SH-SY5Y (cell line): ENCODE measurements at regions not wholly inside any gene's neighbourhood (a gene's known extent, or its start where the extent isn't known, plus 50 kb on each side); places are given as distances from the start of the nearest gene placed in this dataset.

Experiments
- GATA2 ChIP-seq: IDR thresholded peaks from 2 replicates; pipeline ENCODE4 v1.6.1; 2011; ENCODE audit warnings: mild to moderate bottlenecking, low read depth, low read length
- GATA3 ChIP-seq: IDR thresholded peaks from 2 replicates; pipeline ENCODE4 v1.6.1; 2011; ENCODE audit warnings: low read depth, mild to moderate bottlenecking, low read length, moderate library complexity

DNA sequence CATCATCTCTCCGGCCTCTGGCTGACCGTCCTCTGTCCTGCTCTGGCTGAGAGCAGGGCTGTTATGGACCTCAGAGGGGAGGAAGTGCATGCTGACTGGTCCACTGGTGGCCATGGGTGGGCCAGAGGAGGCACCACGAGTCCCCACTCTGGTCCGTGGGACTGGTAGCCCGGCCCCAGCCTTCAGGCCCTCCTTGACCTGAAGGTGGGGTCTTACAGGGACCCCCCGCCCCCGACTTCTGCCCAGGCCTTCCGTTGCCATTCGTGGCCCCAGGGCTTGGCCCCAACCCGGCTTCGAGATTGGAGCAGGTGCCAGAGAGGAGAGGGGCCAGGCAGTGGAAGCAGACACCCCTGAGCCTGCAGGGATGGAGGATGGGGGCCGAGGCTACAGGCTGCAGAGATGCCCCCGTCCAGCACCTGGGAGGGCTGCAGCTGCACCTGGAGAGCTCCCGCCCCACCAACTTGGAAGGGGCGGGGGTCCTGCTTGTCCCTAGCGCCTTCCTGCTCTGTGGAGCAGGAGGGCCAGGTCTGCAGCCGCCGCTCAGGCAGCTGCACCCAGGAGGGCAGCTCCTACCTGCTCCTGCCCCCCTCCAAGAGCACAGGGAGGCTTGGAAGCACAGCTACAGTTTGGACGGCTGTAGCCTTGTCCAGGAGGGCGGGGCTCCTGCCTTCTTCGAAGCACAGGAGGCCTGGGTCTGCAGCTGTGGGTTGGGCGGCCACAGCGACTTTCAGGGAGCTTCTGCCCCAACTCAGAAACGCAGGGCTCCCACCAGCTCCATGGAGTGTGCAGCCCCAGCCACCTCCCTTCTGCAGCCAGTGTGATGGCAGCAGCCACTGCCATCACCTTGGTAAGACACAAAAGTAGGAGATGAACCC, 142.5 kb downstream of the KLF13 start:
- TF ChIP-seq GATA2 (no peak), GATA3 (no peak)
